IMR-90 (cell line): ENCODE measurements at regions not wholly inside any gene's neighbourhood (a gene's known extent, or its start where the extent isn't known, plus 50 kb on each side); places are given as distances from the start of the nearest gene placed in this dataset.

ENCODE experiments used
- ATAC-seq: fragments of 200-7000 bp; cut with Tn5 transposase; 2 replicates; pipeline ENCODE4 v1.9.1; 2020; ENCODE audit warnings: low read depth, mild to moderate bottlenecking, moderate library complexity
- BruUV-seq: library from RNA; stranded (reverse); fragments of 400-500 nt; replicated peaks from 2 replicates; lab custom pipeline; 2021; lab: Mats Ljungman, UMichigan
- CTCF ChIA-PET: fragments of 300-600 bp; formaldehyde crosslinking; extraction: SDS; loops from one replicate; lab custom pipeline; 2021; ENCODE audit warnings: antibody characterized with exemption; lab: Yijun Ruan, JAX
- POLR2A ChIA-PET: fragments of 300-600 bp; sonication (Branson Sonifier 250); formaldehyde crosslinking; loops from one replicate; lab custom pipeline; 2022; ENCODE audit warnings: antibody characterized with exemption; ENCODE audit not compliant: unreplicated experiment; lab: Charles Lee
- DNase-seq: peaks from one replicate; pipeline ENCODE4 v3.0.0; 2013
- H2AFZ ChIP-seq: replicated peaks from 2 replicates; pipeline ENCODE3; 2013; ENCODE audit warnings: low read length, mild to moderate bottlenecking; ENCODE audit not compliant: poor library complexity
- H2AK5ac ChIP-seq: 2 replicates; pipeline ENCODE4 v1.6.1; 2013; ENCODE audit warnings: low read depth, low read length, inconsistent platforms
- H2AK9ac ChIP-seq: replicated peaks from 2 replicates; pipeline ENCODE3; 2013; ENCODE audit warnings: mild to moderate bottlenecking, low read depth, low read length, moderate library complexity; ENCODE audit not compliant: poor library complexity
- H2BK120ac ChIP-seq: 2 replicates; pipeline ENCODE4 v1.6.1; 2013; ENCODE audit warnings: low read depth, low read length, inconsistent platforms
- H2BK15ac ChIP-seq: 3 replicates; pipeline ENCODE4 v1.6.1; 2013; ENCODE audit warnings: low read depth, low read length, inconsistent platforms
- H2BK20ac ChIP-seq: 2 replicates; pipeline ENCODE4 v1.6.1; 2013; ENCODE audit warnings: low read depth, mild to moderate bottlenecking, inconsistent platforms, low read length, moderate library complexity
- H2BK5ac ChIP-seq: 2 replicates; pipeline ENCODE4 v1.6.1; 2013; ENCODE audit warnings: mild to moderate bottlenecking, low read depth, low read length, inconsistent platforms; ENCODE audit not compliant: poor library complexity, severe bottlenecking
- H3K14ac ChIP-seq: replicated peaks from 2 replicates; pipeline ENCODE4 v1.6.1; 2013; ENCODE audit warnings: low read depth, low read length, inconsistent platforms
- H3K18ac ChIP-seq: 2 replicates; pipeline ENCODE4 v1.6.1; 2013; ENCODE audit warnings: low read depth, low read length, control low read depth
- H3K23ac ChIP-seq: 2 replicates; pipeline ENCODE4 v1.6.1; 2013; ENCODE audit warnings: low read depth, low read length, inconsistent platforms
- H3K27ac ChIP-seq: 2 replicates; pipeline ENCODE4 v1.5.1; 2013; ENCODE audit warnings: mild to moderate bottlenecking, control low read depth, low read length; ENCODE audit not compliant: insufficient read depth
- H3K27me3 ChIP-seq: 2 replicates; pipeline ENCODE4 v1.6.1; 2013; ENCODE audit warnings: low read length; ENCODE audit not compliant: control insufficient read depth, insufficient read depth
- H3K36me3 ChIP-seq: 2 replicates; pipeline ENCODE4 v1.6.1; 2013; ENCODE audit warnings: low read length, mixed read lengths; ENCODE audit not compliant: control insufficient read depth, insufficient read depth
- H3K4ac ChIP-seq: 2 replicates; pipeline ENCODE4 v1.6.1; 2013; ENCODE audit warnings: low read depth, low read length, inconsistent platforms
- H3K4me1 ChIP-seq: 2 replicates; pipeline ENCODE4 v1.6.1; 2013; ENCODE audit warnings: low read length, mixed read lengths; ENCODE audit not compliant: control insufficient read depth, insufficient read depth
- H3K4me2 ChIP-seq: 2 replicates; pipeline ENCODE4 v1.6.1; 2013; ENCODE audit warnings: low read depth, mild to moderate bottlenecking, control low read depth, low read length, moderate library complexity
- H3K4me3 ChIP-seq: 2 replicates; pipeline ENCODE4 v1.5.1; 2013; ENCODE audit warnings: low read depth, mild to moderate bottlenecking, control low read depth, low read length, moderate library complexity; ENCODE audit not compliant: insufficient read depth
- H3K56ac ChIP-seq: 2 replicates; pipeline ENCODE4 v1.6.1; 2013; ENCODE audit warnings: low read length, inconsistent platforms; ENCODE audit not compliant: insufficient read depth; ENCODE audit errors: extremely low read depth
- H3K79me1 ChIP-seq, 2 experiments: 2 replicates each; pipeline ENCODE4 v1.6.1; 2013; ENCODE audit warnings: low read length in 2 of 2, inconsistent platforms in 1 of 2, low read depth in 1 of 2
- H3K9ac ChIP-seq: 2 replicates; pipeline ENCODE4 v1.6.1; 2013; ENCODE audit warnings: low read depth, low read length, control low read depth
- H3K9me1 ChIP-seq: 2 replicates; pipeline ENCODE4 v1.6.1; 2013; ENCODE audit warnings: low read length, inconsistent platforms; ENCODE audit not compliant: insufficient read depth
- H3K9me3 ChIP-seq: 2 replicates; pipeline ENCODE4 v1.6.1; 2013; ENCODE audit warnings: low read length; ENCODE audit not compliant: control insufficient read depth, insufficient read depth
- H4K20me1 ChIP-seq: 2 replicates; pipeline ENCODE4 v1.6.1; 2013; ENCODE audit warnings: low read length, inconsistent platforms; ENCODE audit not compliant: insufficient read depth
- H4K5ac ChIP-seq: 2 replicates; pipeline ENCODE4 v1.6.1; 2013; ENCODE audit warnings: mild to moderate bottlenecking, low read depth, low read length, control low read depth
- H4K8ac ChIP-seq, 2 experiments: 2 replicates each; pipeline ENCODE4 v1.6.1; 2013; ENCODE audit warnings: low read depth in 2 of 2, low read length in 2 of 2, control low read depth in 1 of 2, inconsistent platforms in 1 of 2
- H4K91ac ChIP-seq: 2 replicates; pipeline ENCODE4 v1.6.1; 2013; ENCODE audit warnings: low read depth, low read length, inconsistent platforms; ENCODE audit not compliant: insufficient read depth
- CTCF ChIP-seq: conservative IDR thresholded peaks from 2 replicates; pipeline ENCODE4 v1.5.1; 2012; ENCODE audit warnings: mild to moderate bottlenecking, low read depth, low read length, improper control_type of control experiment
- MAFK ChIP-seq: IDR thresholded peaks from 2 replicates; pipeline ENCODE4 v1.6.1; 2012; ENCODE audit warnings: low read depth, low read length, improper control_type of control experiment
- MAZ ChIP-seq: IDR thresholded peaks from 2 replicates; pipeline ENCODE4 v1.6.1; 2012; ENCODE audit warnings: low read depth, mild to moderate bottlenecking, low read length, improper control_type of control experiment, moderate library complexity, borderline replicate concordance
- SMC3 ChIP-seq: fragments of 150-350 bp; IDR thresholded peaks from 2 replicates; pipeline ENCODE4 v1.6.1; 2016; ENCODE audit warnings: low read depth, mild to moderate bottlenecking, antibody characterized with exemption, low read length, moderate library complexity
- WGBS, 2 experiments: methylation state at CpG; one replicate each; pipeline versions ENCODE4 v1.1.5 to v1.1.7; 2013; ENCODE audit warnings: missing lambda C conversion rate in 2 of 2; ENCODE audit not compliant: insufficient read length in 1 of 2; ENCODE audit errors: extremely low coverage in 2 of 2; 5-methylcytosine and 5-hydroxymethylcytosine counted together
- dilution Hi-C: fragments of 300-500 bp; cut with HindIII; formaldehyde crosslinking; loops from one replicate; pipeline ENCODE4 v1.14.3; 2018; ENCODE audit warnings: low sequenced_read_pairs; ENCODE audit not compliant: unreplicated experiment
- in situ Hi-C: fragments of 300-500 bp; cut with MboI; formaldehyde crosslinking; loops from 3 replicates; pipeline ENCODE4 v1.14.3; 2019; ENCODE audit warnings: low sequenced_read_pairs, inconsistent platforms, mixed read lengths
- intact Hi-C: fragments of 100-400 bp; cut with micrococcal nuclease; formaldehyde crosslinking; loops from 2 replicates; pipeline ENCODE4 v1.10.0; 2022

GRCh38 chr16:64532117-64532516 is 589.7 kb downstream of the CDH11 start:
- TF ChIP-seq MAZ (no peak), CTCF (no peak), MAFK (no peak), SMC3 (no peak)
- no peak overlapping the region for H3K27ac ChIP-seq
- WGBS, 2 experiments = no CpG with 5 or more reads among the region's 3 CpGs
- no peaks in the 10 kb centered on the region for H3K36me3 ChIP-seq
- no peak overlapping the region for H3K4me2 ChIP-seq
- H3K23ac ChIP-seq = no peak overlapping the region
- no peak overlapping the region for H2BK5ac ChIP-seq
- no peak overlapping the region for H2AFZ ChIP-seq
- H3K14ac ChIP-seq = no peak overlapping the region
- H2BK20ac ChIP-seq = no peak overlapping the region
- H2BK15ac ChIP-seq = no peak overlapping the region
- no peak overlapping the region for H2BK120ac ChIP-seq
- H3K9me1 ChIP-seq = no peaks in the 10 kb centered on the region
- H3K18ac ChIP-seq = no peak overlapping the region
- H3K9me3 ChIP-seq = no peaks in the 10 kb centered on the region
- no peak overlapping the region for H4K5ac ChIP-seq
- no peak overlapping the region for H2AK5ac ChIP-seq
- no peaks in the 10 kb centered on the region; the same call in 1 of the 2 replicates for H3K27me3 ChIP-seq
- no peak overlapping the region for H3K4me3 ChIP-seq
- no peak overlapping the region for H4K8ac ChIP-seq
- CTCF ChIA-PET = no interaction called here
- H4K20me1 ChIP-seq = no peaks in the 10 kb centered on the region
- intact Hi-C loops (no loop called here), dilution Hi-C loops (no loop called here), in situ Hi-C loops (no loop called here)
- DNase-seq (no peak), ATAC-seq (no peak)
- POLR2A ChIA-PET = no interaction called here
- H3K4ac ChIP-seq = no peak overlapping the region
- no peaks in the 10 kb centered on the region for H3K4me1 ChIP-seq
- no TSS peak for BruUV-seq
- no peak overlapping the region for H3K9ac ChIP-seq
- no peak overlapping the region for H2AK9ac ChIP-seq
- no peak overlapping the region for H4K91ac ChIP-seq
- H3K79me1 ChIP-seq = no peaks in the 10 kb centered on the region
- H3K56ac ChIP-seq = no peak overlapping the region
